SK-MEL-5 (cell line): ENCODE measurements at regions not wholly inside any gene's neighbourhood (a gene's known extent, or its start where the extent isn't known, plus 50 kb on each side); places are given as distances from the start of the nearest gene placed in this dataset.
A peak's percentile ranks its signal among the peaks of the same experiment; 100 is the strongest.

ENCODE experiments used
- DNase-seq: peaks from one replicate; pipeline ENCODE4 v3.0.0-alpha.2; 2016; ENCODE audit warnings: low read depth, low spot score
- in situ Hi-C: cut with HindIII; loops from 2 replicates; pipeline ENCODE4 v1.10.0; 2016; ENCODE audit warnings: low sequenced_read_pairs, high pct_unique_total_duplicates, low pct_unique_long_range_greater_than_20kb

DNA sequence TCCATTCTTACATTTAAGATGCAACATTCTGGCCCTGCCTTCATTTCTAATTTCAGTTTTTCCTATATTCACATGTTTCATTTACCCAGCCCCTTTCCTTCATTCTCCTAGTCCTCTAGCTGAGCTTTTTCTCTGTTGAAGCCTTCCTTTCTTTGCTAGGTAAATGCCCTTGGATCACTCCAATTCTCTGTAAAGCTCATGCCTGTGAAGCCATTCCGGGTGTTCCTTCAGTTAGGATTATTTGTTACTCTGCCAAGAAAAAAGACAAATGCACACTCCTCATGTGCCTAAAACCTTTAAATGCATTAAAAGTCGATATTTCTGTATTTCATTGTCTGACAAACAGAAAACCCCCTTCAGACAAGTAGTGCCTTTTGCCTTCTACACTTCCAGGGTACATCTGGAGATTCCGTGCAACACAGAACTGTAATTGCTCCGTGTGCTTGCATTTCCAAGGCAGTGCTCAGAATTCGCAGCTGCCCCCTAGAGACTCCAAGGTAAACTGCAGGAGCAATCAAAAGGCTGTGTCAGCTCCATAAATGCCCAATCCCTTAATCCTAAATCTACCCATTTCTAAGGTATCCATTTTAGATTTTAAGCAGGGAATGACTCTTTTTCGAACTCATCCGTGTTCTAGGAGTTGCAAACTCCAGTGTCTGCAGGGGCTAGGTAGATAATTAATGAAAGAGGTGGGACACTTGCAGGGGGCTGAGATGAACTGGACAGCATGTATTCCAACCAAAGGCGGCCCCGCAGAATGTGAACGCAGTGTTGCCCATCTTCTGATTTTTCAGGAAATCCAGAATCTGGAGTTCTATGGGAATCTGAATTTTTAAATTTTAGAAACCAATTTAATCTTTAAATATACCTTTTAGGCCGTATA, 320.2 kb downstream of the GRIN2B start:
- in situ Hi-C loops, result no loop called here

DNA sequence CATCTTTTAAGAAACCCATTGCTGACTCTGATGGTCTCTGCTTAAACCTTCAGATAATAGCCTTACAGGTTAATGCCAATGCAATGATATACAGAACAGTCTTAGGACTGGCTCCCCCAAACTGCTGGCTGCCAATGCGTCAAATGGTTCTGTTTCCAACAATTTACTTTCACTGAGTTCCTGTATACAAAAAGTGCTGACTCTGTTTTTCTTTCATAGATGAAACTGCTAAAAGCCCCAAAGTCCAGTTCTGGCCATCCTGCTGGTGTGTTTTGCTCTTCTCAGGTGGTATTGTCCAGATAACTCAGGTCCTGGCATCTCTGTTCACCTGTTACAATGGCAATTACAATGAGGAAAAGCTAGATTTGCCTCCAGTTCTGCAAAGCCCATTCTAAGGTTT, 326.9 kb downstream of the GRIN2B start:
- in situ Hi-C loops, result no loop called here
- no peak for DNase-seq

More for the DNA sequence above, 320.2 kb downstream of the GRIN2B start:
- DNase-seq, result peak; percentile 79

GRCh38 chr12:13652105-13652504, 329.3 kb downstream of the GRIN2B start:
- in situ Hi-C loops, result no loop called here
- DNase-seq, result no peak

- in situ Hi-C loops, result no loop called here
- DNase-seq, result no peak
Measured at GRCh38 chr12:13635709-13636108, 345.7 kb downstream of the GRIN2B start.

- DNase-seq, result no peak
- in situ Hi-C loops, result no loop called here
Measured at GRCh38 chr12:13631873-13632272, 349.5 kb downstream of the GRIN2B start.

DNA sequence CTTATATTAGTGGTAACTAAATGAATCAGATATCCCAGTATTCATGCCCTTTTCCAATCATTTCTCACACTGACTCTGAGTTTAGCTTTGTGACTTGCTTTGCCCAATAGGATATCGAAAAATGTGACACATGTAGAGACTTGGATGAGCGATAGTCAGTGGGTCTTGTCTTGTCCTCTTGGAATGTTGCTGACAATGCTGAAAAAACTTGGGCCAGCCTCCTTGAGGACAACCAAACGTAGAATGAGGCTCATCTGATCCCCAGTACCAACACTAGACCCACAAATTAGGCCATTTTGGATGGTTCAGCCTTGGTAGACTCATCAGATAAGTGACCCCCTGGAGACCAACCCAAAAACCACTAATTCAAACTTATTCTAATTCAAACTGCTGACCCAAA, 351.0 kb downstream of the GRIN2B start:
- in situ Hi-C loops, result no loop called here
- no peak for DNase-seq

- in situ Hi-C loops, result no loop called here
- no peak for DNase-seq
Measured at GRCh38 chr12:13628067-13628466, 353.3 kb downstream of the GRIN2B start.

DNA sequence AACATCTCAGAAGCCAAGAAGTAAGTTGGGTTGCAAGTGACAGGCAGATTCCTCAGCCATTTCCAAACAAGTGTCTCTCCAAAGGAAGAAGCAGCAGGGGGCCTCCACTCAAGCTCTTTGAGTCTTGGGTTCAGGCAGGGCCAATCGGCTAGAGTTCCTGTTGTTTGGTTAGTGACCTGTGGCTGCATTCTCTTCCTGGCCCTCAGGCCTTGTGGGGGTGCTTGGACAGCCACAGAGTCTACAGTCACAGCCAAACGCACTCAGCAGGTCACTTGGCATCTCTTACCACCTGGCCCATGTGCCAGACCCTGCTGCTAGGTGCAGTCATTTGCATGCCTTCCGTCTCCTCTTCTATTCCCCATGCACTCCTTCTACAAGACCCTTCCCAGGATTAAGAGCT, 353.9 kb downstream of the GRIN2B start:
- no peak for DNase-seq
- in situ Hi-C loops, result no loop called here

DNA sequence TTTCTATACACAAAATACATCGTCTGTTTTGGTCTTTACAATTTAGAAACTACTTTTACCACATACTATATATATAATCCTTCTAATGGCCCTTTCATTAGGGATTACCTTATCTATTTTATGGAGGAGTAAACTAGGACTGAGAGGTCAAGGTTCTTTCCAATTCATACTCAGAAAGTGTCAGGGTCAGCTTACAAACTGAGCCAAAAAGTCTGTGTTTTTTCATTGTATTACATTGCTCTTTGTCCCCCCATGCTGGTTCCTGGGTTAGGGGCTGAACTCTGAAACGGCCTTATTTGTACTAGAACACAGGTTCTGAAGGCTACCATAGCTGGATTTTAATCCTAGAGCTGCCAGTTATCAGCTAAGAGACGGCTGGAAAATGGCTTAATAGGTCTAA, 368.1 kb downstream of the GRIN2B start:
- in situ Hi-C loops, result no loop called here
- DNase-seq, result no peak

DNA sequence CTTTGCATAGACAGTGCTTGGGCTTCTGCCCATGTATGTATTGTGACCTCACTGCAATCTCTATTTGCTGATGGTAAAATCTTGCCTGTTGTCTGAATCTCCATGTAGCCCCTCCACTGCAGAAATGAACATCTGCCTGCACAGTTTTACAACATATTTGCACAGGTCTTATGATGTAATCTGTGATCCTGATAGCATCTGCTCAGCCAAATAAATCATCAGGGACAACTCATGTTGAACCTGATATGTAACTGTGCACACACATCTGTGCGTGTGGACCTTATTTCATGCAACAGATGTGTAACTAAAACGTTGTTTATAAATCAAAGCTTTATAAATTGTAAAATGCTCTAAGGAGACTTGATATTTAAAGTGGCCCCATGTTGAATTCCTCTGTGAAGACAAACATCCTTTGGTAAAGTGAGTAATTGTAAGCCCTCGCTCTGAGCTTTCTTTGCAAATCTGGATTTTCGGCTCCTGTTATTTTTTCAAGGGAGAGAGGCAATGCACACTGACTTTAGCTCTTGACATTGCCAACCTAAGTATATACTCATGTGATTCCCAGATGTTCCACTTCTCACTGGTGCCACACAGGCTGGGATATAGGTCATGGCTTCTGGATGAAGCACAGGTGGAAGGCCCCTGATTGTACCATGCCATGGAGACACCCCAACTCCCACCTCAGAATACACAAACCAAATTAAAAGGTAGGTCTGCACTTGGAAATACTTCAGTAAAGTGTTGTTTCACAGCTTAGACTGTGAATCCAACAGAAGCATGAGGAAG, 371.3 kb downstream of the GRIN2B start:
- DNase-seq, result no peak
- in situ Hi-C loops, result no loop called here

GRCh38 chr12:13606290-13606689, 375.1 kb downstream of the GRIN2B start:
- no peak for DNase-seq
- in situ Hi-C loops, result no loop called here

DNA sequence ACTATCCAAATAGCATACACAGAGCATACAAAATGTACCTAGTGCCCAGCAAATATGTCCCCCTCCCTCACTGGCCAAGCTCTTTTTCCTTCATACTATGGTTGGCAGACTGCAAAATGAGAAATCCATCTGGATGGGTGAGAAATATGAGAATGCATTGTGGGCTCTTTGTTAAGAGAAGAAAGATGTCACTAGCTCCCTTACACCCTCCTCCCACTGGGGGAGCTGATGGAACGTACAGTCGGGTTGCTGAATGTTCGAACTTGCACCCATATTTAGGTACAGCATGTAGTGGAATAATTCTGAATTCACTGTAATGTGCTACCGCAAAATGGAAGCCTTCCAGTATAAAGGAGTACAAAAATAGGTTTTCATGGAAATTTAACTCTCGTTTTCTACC, 377.4 kb downstream of the GRIN2B start:
- DNase-seq, result no peak
- in situ Hi-C loops, result no loop called here

- DNase-seq, result no peak
- in situ Hi-C loops, result no loop called here
Measured at GRCh38 chr12:13602172-13602571, 379.2 kb downstream of the GRIN2B start.

- no peak for DNase-seq
- in situ Hi-C loops, result no loop called here
Measured at GRCh38 chr12:13599176-13599575, 382.2 kb downstream of the GRIN2B start.

- in situ Hi-C loops, result no loop called here
- DNase-seq, result no peak
Measured at GRCh38 chr12:13597837-13598236, 383.6 kb downstream of the GRIN2B start.

GRCh38 chr12:13597166-13597565, 384.2 kb downstream of the GRIN2B start:
- in situ Hi-C loops, result no loop called here

DNA sequence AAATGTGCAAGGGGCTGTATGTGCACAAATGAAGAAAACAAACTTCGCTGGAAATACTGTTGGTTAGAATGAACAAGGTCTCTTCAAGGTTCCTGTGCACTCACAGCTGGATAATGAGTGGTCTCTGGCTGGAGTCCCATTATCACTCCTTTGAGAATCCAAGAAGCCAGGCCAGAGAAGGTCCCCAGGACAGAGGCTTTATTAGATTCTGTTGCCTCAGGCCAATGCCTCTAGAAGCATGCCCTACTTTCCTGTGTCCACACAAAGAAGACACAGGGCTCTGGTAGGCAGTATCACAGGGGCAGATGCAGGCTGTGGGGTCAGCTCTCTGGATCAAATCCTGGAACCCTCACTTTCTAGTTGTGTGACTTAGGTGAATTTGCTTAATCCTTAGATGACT, 384.7 kb downstream of the GRIN2B start:
- in situ Hi-C loops, result no loop called here
- DNase-seq, result no peak

More at GRCh38 chr12:13597166-13597565, 384.2 kb downstream of the GRIN2B start:
- no peak for DNase-seq

DNA sequence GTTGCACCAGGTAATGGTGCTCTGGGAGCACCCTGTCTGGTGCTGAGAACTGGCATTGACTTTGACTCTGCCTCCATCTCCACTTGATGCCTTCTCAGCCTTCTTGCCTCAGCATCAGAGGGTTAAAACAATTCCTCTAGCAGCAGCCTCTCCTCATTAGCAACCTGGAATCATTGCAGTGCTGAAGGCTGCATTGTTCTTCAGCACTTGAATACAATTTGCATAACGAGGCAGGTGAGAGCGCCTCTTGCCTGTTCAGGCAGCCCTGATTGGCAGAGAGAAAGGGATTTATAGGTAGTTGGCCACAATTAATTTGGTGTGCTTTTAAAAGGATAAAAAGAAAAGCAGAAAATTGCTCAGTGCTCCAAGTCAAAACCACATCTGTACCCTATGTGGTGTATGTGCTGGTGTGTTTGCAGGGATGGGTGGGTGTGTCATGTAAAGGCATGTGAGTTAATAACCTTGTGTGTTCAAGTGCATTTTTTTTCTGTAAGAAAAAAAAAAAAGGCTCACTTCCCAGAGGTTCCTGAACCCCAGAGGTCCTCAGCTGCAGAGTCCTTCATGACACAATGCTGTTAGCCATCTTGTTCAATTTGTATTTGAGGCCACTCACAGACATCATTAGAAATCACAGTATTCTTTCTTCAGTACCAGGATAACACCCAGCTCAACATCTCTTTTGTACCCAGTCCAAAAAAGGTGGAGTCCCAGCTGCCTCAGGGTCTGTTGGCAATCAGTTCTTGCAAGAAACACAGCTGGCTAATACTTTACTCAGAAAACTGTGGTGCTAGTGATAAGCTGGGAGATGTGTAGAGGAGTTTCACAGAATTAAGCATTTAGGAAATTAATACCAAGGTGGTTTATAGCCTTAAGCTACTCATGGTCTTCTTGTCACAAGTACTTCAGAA, 385.6 kb downstream of the GRIN2B start:
- in situ Hi-C loops, result no loop called here
- no peak for DNase-seq
